Tibial nerve (tissue), 3 donors: ENCODE measurements at regions not wholly inside any gene's neighbourhood (a gene's known extent, or its start where the extent isn't known, plus 50 kb on each side); places are given as distances from the start of the nearest gene placed in this dataset.

Source experiments
- CTCF ChIP-seq, 5 experiments: fragments of 200-600 bp in 3 of 5; fragments of 450-650 bp in 2 of 5; sonication (generic) in 3 of 5; IDR thresholded peaks; one replicate each; pipeline ENCODE4 v1.5.1; 2016 to 2019; ENCODE audit warnings: antibody characterized with exemption in 5 of 5, mild to moderate bottlenecking in 3 of 5, moderate library complexity in 2 of 5
- POLR2A ChIP-seq, 2 donors: fragments of 450-650 bp; IDR thresholded peaks; one replicate each; pipeline ENCODE4 v1.6.1; 2017; ENCODE audit warnings: antibody characterized with exemption in 2 of 2, mild to moderate bottlenecking in 2 of 2, moderate library complexity in 2 of 2

GRCh38 chr6:139981066-139981624 is 606.7 kb upstream of the CITED2 start:
- no peak for TF ChIP-seq CTCF (IDR thresholded peaks at IDR 0.05)
- no peak for TF ChIP-seq POLR2A (IDR thresholded peaks at IDR 0.05)
